Heart right ventricle (tissue), 16 donors: ENCODE measurements at regions not wholly inside any gene's neighbourhood (a gene's known extent, or its start where the extent isn't known, plus 50 kb on each side); places are given as distances from the start of the nearest gene placed in this dataset.

ENCODE experiments used
- ATAC-seq, 8 donors: fragments of 200-7000 bp; cut with Tn5 transposase; one replicate each; pipeline ENCODE4 v1.9.1; 2020; ENCODE audit warnings: mild to moderate bottlenecking in 8 of 8, moderate library complexity in 8 of 8, moderate number of reproducible peaks in 1 of 8
- DNase-seq, 2 donors: peaks; one replicate each; pipeline ENCODE4 v3.0.0-alpha.2; 2020
- H3K27ac ChIP-seq, 10 donors: fragments of 200-600 bp; sonication (generic) in 2 of 10; one replicate each; pipeline versions ENCODE4 v1.5.0 to v1.8.0; 2020 to 2022; ENCODE audit warnings: mild to moderate bottlenecking in 3 of 10
- H3K27me3 ChIP-seq, 7 donors: fragments of 200-600 bp; one replicate each; pipeline ENCODE4 v1.8.0; 2021 to 2022; ENCODE audit warnings: mild to moderate bottlenecking in 2 of 7
- H3K36me3 ChIP-seq, 9 donors: fragments of 200-600 bp; sonication (generic) in 1 of 9; one replicate each; pipeline versions ENCODE4 v1.5.0 to v1.8.0; 2020 to 2022; ENCODE audit warnings: mild to moderate bottlenecking in 2 of 9
- H3K4me1 ChIP-seq, 9 donors: fragments of 200-600 bp; sonication (generic) in 1 of 9; one replicate each; pipeline versions ENCODE4 v1.5.0 to v1.8.0; 2020 to 2022; ENCODE audit warnings: mild to moderate bottlenecking in 4 of 9
- H3K4me3 ChIP-seq, 10 donors: fragments of 200-600 bp; sonication (generic) in 2 of 10; one replicate each; pipeline versions ENCODE4 v1.5.0 to v1.8.0; 2020 to 2022; ENCODE audit warnings: mild to moderate bottlenecking in 7 of 10, moderate library complexity in 2 of 10
- H3K9me3 ChIP-seq, 11 donors: fragments of 200-600 bp in 10 of 11; sonication (generic) in 2 of 11; one replicate each; pipeline versions ENCODE4 v1.5.0 to v1.8.0; 2013 to 2022; ENCODE audit warnings: mild to moderate bottlenecking in 2 of 11, control low read depth in 1 of 11, moderate library complexity in 1 of 11
- WGBS, 2 donors: extraction: QIAGEN DNeasy Blood & Tissue Kit; methylation state at CpG; one replicate each; pipeline ENCODE4 v1.1.7; 2013; ENCODE audit warnings: inconsistent platforms in 1 of 2; 5-methylcytosine and 5-hydroxymethylcytosine counted together
- intact Hi-C, 10 donors: fragments of 100-400 bp; cut with DNase I; formaldehyde crosslinking; loops; one replicate each; pipeline versions ENCODE4 v1.11.1 to v1.14.2; 2022
- TF ChIP-seq, protein P1 (sequence below), 9 donors: fragments of 200-600 bp; sonication (generic) in 2 of 9; IDR thresholded peaks; one replicate each; pipeline versions ENCODE4 v1.5.0 to v1.8.0; 2021 to 2022; ENCODE audit warnings: antibody characterized with exemption in 9 of 9, mild to moderate bottlenecking in 5 of 9, moderate library complexity in 1 of 9
- donor health status: Arrhythmogenic right ventricular cardiomyopathy.
- donor health status: ischemic (EF 13 %, LVEDD 7.1; RV severe dilation, severe dysfunction).
- donor health status: healthy with polysubstance abuse.
- donor health status: DM: no; HTN: yes; CAD: no.
- donor health status: DM: no; HTN: no; CAD: no.
- donor health status: ischemic (EF 25% LVEDD 6.9; RV normal size, moderate dysfunction).
- donor health status: ischemic (EF 25% LVEDD 5.7; RV mildly dilated, moderate dysfunction).
- donor health status: healthy.
- donor health status: DM: yes; HTN: yes; CAD: no.
- donor health status: Ischemic cardiomyopathy.
- donor health status: ischemic (EF 35%, LVEDD 5.7; RV mildly dilated, moderate dysfunction).
- donor health status: nonischemic (EF 11% LVEDD 7.7; RV severe dilation, severe dysfunction).
- donor health status: DM: yes; HTN: yes; CAD: no.
- donor health status: PGD.
- donor health status: ischemic (EF 29% LVEDD 5.4; RV normal size, mild dysfunction).
- donor health status: nonischemic (EF 23%, LVEDD 6.1; RV moderate dilation, normal function).

DNA sequence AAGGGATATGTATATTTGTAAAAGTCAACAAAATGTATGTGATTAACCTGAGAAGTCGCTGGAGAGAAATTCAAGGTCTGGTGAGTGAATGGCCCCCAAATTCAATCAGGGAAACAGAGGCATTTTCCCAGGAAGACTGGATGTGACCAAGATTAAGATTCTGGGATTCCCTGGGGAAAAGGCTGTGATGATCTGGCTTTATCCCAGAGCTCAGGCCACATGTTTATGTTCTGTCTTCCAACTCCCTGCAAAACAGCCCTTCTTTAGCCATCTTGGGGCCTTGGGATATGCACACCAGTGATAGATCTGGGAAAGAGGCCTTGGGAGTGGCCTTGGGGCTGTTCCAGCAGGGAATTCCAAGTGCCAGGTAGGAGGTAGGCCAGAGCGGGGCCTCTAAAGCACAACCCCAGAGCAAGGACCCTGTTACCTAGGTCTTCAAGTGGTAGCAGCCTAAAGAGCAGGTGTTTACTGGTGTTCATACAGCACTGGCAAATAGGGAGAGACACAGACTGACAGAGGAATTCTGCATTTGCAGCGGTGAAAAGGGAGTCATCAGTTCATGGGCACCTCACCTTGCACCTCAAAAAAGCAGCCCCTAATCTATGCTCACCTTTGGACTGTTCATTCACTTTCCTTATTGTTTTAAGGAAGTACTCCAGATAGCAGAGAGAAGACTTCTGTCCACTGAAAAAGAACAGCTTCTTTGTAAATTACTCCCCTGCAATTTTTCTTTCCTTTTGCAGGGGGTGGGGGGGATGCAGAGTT is 312.4 kb downstream of the BUD13 start:
- no peaks in the 10 kb centered on the region for H3K9me3 ChIP-seq
- ATAC-seq (peak in 1 of 8 donors; percentile 7), DNase-seq (no peak)
- peaks cover 0 to 5% (median 0%) of the 10 kb centered on the region in 9 donors for H3K4me1 ChIP-seq
- H3K27me3 ChIP-seq: peaks cover 0 to 20% (median 0%) of the 10 kb centered on the region in 7 donors
- H3K27ac ChIP-seq: no peak overlapping the region
- 75 to 82% methylated on average over 3 of the region's 3 CpGs for WGBS, 2 donors
- H3K36me3 ChIP-seq: no peaks in the 10 kb centered on the region
- no peak overlapping the region for H3K4me3 ChIP-seq
- TF ChIP-seq, protein P1, sequence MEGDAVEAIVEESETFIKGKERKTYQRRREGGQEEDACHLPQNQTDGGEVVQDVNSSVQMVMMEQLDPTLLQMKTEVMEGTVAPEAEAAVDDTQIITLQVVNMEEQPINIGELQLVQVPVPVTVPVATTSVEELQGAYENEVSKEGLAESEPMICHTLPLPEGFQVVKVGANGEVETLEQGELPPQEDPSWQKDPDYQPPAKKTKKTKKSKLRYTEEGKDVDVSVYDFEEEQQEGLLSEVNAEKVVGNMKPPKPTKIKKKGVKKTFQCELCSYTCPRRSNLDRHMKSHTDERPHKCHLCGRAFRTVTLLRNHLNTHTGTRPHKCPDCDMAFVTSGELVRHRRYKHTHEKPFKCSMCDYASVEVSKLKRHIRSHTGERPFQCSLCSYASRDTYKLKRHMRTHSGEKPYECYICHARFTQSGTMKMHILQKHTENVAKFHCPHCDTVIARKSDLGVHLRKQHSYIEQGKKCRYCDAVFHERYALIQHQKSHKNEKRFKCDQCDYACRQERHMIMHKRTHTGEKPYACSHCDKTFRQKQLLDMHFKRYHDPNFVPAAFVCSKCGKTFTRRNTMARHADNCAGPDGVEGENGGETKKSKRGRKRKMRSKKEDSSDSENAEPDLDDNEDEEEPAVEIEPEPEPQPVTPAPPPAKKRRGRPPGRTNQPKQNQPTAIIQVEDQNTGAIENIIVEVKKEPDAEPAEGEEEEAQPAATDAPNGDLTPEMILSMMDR (IDR thresholded peaks at IDR 0.05): no peak
- intact Hi-C loops: no loop called here

DNA sequence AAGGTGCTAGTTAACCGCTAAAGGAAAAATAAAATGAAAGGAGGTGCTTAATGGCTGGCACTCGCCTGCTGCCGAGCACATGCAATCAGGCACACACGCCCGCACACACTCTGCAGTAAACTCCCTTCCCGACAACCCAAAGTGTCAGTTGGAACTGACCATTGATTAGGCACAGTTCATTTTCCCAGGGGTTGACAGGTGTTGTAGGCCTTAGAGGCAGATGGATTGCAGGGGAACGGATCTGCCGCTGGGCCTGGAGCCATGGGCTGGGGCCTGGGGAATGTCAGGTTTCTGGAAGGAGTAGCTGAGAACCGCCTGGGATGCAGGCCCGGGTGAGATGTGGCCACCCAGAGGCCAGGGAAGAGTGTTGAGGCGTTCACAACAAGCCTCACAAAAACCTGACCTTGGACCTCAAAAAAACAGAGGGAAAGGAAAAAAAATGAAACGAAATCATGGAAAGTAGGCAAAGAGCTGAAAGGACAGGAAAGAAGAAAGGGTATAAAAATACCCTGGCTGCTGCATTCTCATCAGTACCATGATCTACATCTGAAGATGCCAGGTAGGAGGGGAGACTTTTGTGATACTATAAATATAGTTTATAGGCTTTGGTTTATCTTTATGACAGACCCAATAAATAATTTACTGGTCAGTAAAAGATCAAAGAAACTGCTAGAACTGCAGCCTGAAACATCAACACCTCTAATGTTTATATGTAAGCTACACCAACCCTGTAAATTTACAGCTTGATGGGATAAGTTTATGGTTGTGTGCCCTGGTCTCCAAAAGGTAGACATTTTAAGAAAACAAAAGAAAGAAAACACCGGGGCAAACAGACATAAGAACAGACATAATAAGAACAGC is 313.4 kb downstream of the BUD13 start:
- TF ChIP-seq, protein P1 (IDR thresholded peaks at IDR 0.05): no peak
- peak in 3 of 8 donors; percentile 46 to 72 (median 48) for ATAC-seq
- Histone ChIP-seq H3K4me1 (peaks cover 0 to 5% (median 0%) of the 10 kb centered on the region in 9 donors), H3K27ac (no peak overlapping the region), H3K27me3 (peaks cover 0 to 20% (median 0%) of the 10 kb centered on the region in 7 donors), H3K4me3 (no peak overlapping the region), H3K36me3 (no peaks in the 10 kb centered on the region), H3K9me3 (no peaks in the 10 kb centered on the region)
- intact Hi-C loops: loop anchor here in 5 of 10 donors (5.0 to 10.0 kb wide), 3 partner anchors 175 to 185 kb away; no protein-coding TSS in a partner anchor
- peak in 1 of 2 donors; percentile 10 for DNase-seq
- WGBS, 2 donors: 25 to 34% methylated on average over 13 of the region's 13 CpGs

DNA sequence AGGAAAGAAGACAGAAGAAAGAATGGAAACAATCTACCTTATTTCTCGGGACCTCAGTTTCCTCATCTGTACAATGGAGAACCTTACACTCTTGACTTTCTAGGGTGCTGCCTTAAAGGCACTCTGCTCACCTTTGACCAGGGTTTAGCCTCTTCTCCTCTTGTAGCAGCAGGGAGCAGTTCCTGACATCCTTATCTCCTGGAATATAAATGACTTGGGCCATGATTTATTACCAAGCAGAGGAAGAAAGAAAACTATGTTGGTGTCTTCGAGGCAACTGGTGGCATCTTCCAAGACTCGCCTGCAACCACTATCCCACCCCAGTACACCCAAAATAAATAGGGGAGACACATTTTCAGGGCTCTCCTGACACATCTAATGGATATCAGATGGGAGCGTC is 314.2 kb downstream of the BUD13 start:
- H3K36me3 ChIP-seq: no peaks in the 10 kb centered on the region
- no peak overlapping the region for H3K27ac ChIP-seq
- H3K4me1 ChIP-seq: peaks cover 0 to 5% (median 0%) of the 10 kb centered on the region in 9 donors
- TF ChIP-seq, protein P1 (IDR thresholded peaks at IDR 0.05): no peak
- no peak for DNase-seq
- peaks cover 0 to 20% (median 0%) of the 10 kb centered on the region in 7 donors for H3K27me3 ChIP-seq
- no peak for ATAC-seq
- intact Hi-C loops: loop anchor here in 5 of 10 donors (5.0 to 10.0 kb wide), 3 partner anchors 176 to 186 kb away; no protein-coding TSS in a partner anchor
- WGBS, 2 donors: 60 to 66% methylated on average over 4 of the region's 4 CpGs
- H3K4me3 ChIP-seq: no peak overlapping the region
- H3K9me3 ChIP-seq: no peaks in the 10 kb centered on the region

DNA sequence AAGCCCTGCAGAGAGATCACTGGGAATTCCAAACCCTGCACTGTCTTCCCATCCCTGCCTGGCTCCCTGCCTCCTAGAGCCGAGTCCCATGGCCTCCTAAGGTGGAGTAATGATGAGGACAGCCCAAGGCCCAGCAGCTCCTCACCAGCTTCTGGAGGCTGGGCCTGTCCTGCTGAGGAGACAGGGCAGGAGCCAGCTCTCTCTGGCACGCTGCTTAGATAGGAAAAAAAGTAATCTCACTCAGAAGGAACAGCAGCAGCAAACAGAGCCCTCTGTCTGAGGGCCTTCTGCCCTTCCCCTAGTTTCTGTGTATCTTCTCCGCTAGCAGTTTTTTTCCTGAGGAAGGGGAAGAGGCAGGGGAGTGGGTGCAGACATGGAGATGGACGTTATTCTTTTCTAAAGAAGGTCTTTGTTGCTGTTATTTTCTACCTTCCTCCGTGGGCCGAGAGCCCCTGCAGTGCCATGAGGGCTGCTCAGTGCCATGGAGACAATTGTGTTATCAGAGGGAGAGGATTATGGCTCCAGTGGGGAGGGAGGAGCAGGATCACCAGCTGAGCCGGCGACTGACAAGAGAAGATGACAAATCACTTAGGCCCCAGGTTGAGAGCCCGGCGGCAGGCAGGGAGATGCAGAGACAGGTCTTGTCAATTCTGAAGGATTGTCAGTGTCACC is 315.3 kb downstream of the BUD13 start:
- no peak for DNase-seq
- H3K27me3 ChIP-seq: peaks cover 0 to 20% (median 0%) of the 10 kb centered on the region in 7 donors
- no peak overlapping the region for H3K27ac ChIP-seq
- ATAC-seq: no peak
- H3K4me1 ChIP-seq: peaks cover 0 to 5% (median 0%) of the 10 kb centered on the region in 9 donors
- intact Hi-C loops: loop anchor here in 5 of 10 donors (5.0 to 10.0 kb wide), 3 partner anchors 177 to 187 kb away; no protein-coding TSS in a partner anchor
- no peaks in the 10 kb centered on the region for H3K9me3 ChIP-seq
- WGBS, 2 donors: 67 to 74% methylated on average over 10 of the region's 10 CpGs
- no peaks in the 10 kb centered on the region for H3K36me3 ChIP-seq
- TF ChIP-seq, protein P1 (IDR thresholded peaks at IDR 0.05): no peak
- no peak overlapping the region for H3K4me3 ChIP-seq
